OCI-LY7 (cell line): ENCODE measurements at regions not wholly inside any gene's neighbourhood (a gene's known extent, or its start where the extent isn't known, plus 50 kb on each side); places are given as distances from the start of the nearest gene placed in this dataset.
A peak's percentile ranks its signal among the peaks of the same experiment; 100 is the strongest.

Source experiments
- BruUV-seq: library from RNA; stranded (reverse); fragments of 400-500 nt; replicated peaks from 2 replicates; lab custom pipeline; 2021; lab: Mats Ljungman, UMichigan
- CTCF ChIA-PET: fragments of 300-600 bp; sonication (Branson Sonifier 250); formaldehyde crosslinking; loops from one replicate; lab custom pipeline; 2022; ENCODE audit warnings: antibody characterized with exemption; ENCODE audit not compliant: unreplicated experiment; lab: Charles Lee
- POLR2A ChIA-PET: fragments of 300-600 bp; sonication (Branson Sonifier 250); formaldehyde crosslinking; loops from one replicate; lab custom pipeline; 2022; ENCODE audit warnings: antibody characterized with exemption; lab: Charles Lee
- DNase-seq: peaks from one replicate; pipeline ENCODE4 v3.0.0-alpha.2; 2015; ENCODE audit warnings: low spot score
- H2AFZ ChIP-seq: fragments of 200-600 bp; sonication (generic), shearing (Covaris generic); 2 replicates; pipeline ENCODE4 v1.6.1; 2014; ENCODE audit warnings: mild to moderate bottlenecking, antibody characterized with exemption, low read length, moderate library complexity
- H3K27ac ChIP-seq: fragments of 200-600 bp; sonication (generic); 2 replicates; pipeline ENCODE4 v1.5.1; 2014; ENCODE audit warnings: mixed run types, low read depth, mild to moderate bottlenecking, moderate library complexity, low read length, inconsistent platforms; ENCODE audit not compliant: poor library complexity, severe bottlenecking
- H3K36me3 ChIP-seq: fragments of 200-600 bp; sonication (generic); 2 replicates; pipeline ENCODE4 v1.6.1; 2014; ENCODE audit warnings: mild to moderate bottlenecking, antibody characterized with exemption, low read length, moderate library complexity, mixed read lengths; ENCODE audit not compliant: insufficient read depth
- H3K4me1 ChIP-seq: fragments of 200-600 bp; sonication (generic); 2 replicates; pipeline ENCODE4 v1.5.1; 2014; ENCODE audit warnings: mild to moderate bottlenecking, low read length; ENCODE audit not compliant: insufficient read depth, poor library complexity, severe bottlenecking
- H3K4me2 ChIP-seq: fragments of 200-600 bp; sonication (generic); 2 replicates; pipeline ENCODE4 v1.6.1; 2014; ENCODE audit warnings: mild to moderate bottlenecking, low read length
- H3K4me3 ChIP-seq: fragments of 200-600 bp; sonication (generic); 2 replicates; pipeline ENCODE4 v1.5.1; 2014; ENCODE audit warnings: mild to moderate bottlenecking, low read depth, low read length; ENCODE audit not compliant: poor library complexity, severe bottlenecking
- H3K79me2 ChIP-seq: fragments of 200-600 bp; sonication (generic); 2 replicates; pipeline ENCODE4 v1.6.1; 2016; ENCODE audit warnings: low read depth, mild to moderate bottlenecking, low read length, moderate library complexity, mixed read lengths; ENCODE audit not compliant: insufficient read depth
- H3K9me2 ChIP-seq: fragments of 200-600 bp; sonication (generic); 2 replicates; pipeline ENCODE4 v1.6.1; 2016; ENCODE audit warnings: mild to moderate bottlenecking, low read length, mixed read lengths; ENCODE audit not compliant: insufficient read depth
- H3K9me3 ChIP-seq: fragments of 200-600 bp; sonication (generic); 2 replicates; pipeline ENCODE4 v1.6.1; 2014; ENCODE audit warnings: mild to moderate bottlenecking, mixed run types, low read length, mixed read lengths
- H4K20me1 ChIP-seq: fragments of 200-600 bp; sonication (generic); 2 replicates; pipeline ENCODE4 v1.6.1; 2014; ENCODE audit warnings: mild to moderate bottlenecking, antibody characterized with exemption, low read length, moderate library complexity, mixed read lengths; ENCODE audit not compliant: insufficient read depth
- EZH2phosphoT487 ChIP-seq: fragments of 200-600 bp; sonication (generic); IDR thresholded peaks from 2 replicates; pipeline ENCODE4 v1.6.1; 2018; ENCODE audit warnings: low read depth, borderline replicate concordance, mild to moderate bottlenecking, mixed run types, antibody characterized with exemption, low read length, moderate library complexity, mixed read lengths
- intact Hi-C: fragments of 100-400 bp; cut with micrococcal nuclease; formaldehyde crosslinking; loops from one replicate; pipeline ENCODE4 v1.10.0; 2022; ENCODE audit not compliant: unreplicated experiment
- TF ChIP-seq, protein P1 (sequence below): fragments of 200-600 bp; sonication (generic); conservative IDR thresholded peaks from 2 replicates; pipeline ENCODE4 v1.5.1; 2014; ENCODE audit warnings: mild to moderate bottlenecking, antibody characterized with exemption, low read length, moderate library complexity, mixed read lengths

- H3K79me2 ChIP-seq = no peaks in the 10 kb centered on the region
- H4K20me1 ChIP-seq = no peaks in the 10 kb centered on the region
- no peak for DNase-seq
- ChIA-PET CTCF (no interaction called here), POLR2A (no interaction called here)
- no peaks in the 10 kb centered on the region for H3K36me3 ChIP-seq
- intact Hi-C loops = no loop called here
- H3K27ac ChIP-seq = no peak overlapping the region
- no peak overlapping the region for H3K4me2 ChIP-seq
- no peaks in the 10 kb centered on the region for H3K9me2 ChIP-seq
- no peak overlapping the region for H2AFZ ChIP-seq
- TF ChIP-seq, protein P1, sequence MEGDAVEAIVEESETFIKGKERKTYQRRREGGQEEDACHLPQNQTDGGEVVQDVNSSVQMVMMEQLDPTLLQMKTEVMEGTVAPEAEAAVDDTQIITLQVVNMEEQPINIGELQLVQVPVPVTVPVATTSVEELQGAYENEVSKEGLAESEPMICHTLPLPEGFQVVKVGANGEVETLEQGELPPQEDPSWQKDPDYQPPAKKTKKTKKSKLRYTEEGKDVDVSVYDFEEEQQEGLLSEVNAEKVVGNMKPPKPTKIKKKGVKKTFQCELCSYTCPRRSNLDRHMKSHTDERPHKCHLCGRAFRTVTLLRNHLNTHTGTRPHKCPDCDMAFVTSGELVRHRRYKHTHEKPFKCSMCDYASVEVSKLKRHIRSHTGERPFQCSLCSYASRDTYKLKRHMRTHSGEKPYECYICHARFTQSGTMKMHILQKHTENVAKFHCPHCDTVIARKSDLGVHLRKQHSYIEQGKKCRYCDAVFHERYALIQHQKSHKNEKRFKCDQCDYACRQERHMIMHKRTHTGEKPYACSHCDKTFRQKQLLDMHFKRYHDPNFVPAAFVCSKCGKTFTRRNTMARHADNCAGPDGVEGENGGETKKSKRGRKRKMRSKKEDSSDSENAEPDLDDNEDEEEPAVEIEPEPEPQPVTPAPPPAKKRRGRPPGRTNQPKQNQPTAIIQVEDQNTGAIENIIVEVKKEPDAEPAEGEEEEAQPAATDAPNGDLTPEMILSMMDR = peak; percentile 52
- TF ChIP-seq EZH2phosphoT487 = no peak
- no peaks in the 10 kb centered on the region for H3K9me3 ChIP-seq
- no peak overlapping the region for H3K4me3 ChIP-seq
- no peaks in the 10 kb centered on the region for H3K4me1 ChIP-seq
- no TSS peak for BruUV-seq
Measured at GRCh38 chr4:125244848-125245450, 69.8 kb upstream of the FAT4 start.

GRCh38 chr4:125243789-125244397, 70.9 kb upstream of the FAT4 start:
- H3K4me3 ChIP-seq = no peak overlapping the region
- TF ChIP-seq, protein P1 = no peak
- no peak for TF ChIP-seq EZH2phosphoT487
- intact Hi-C loops = no loop called here
- no peaks in the 10 kb centered on the region for H3K9me2 ChIP-seq
- ChIA-PET POLR2A (no interaction called here), CTCF (no interaction called here)
- no peaks in the 10 kb centered on the region for H3K36me3 ChIP-seq
- H3K4me1 ChIP-seq = no peaks in the 10 kb centered on the region
- no peaks in the 10 kb centered on the region for H4K20me1 ChIP-seq
- no peak overlapping the region for H2AFZ ChIP-seq
- no peaks in the 10 kb centered on the region for H3K9me3 ChIP-seq
- H3K79me2 ChIP-seq = no peaks in the 10 kb centered on the region
- no TSS peak for BruUV-seq
- no peak overlapping the region for H3K4me2 ChIP-seq
- no peak for DNase-seq
- no peak overlapping the region for H3K27ac ChIP-seq

GRCh38 chr4:125235971-125236370, 78.8 kb upstream of the FAT4 start:
- Histone ChIP-seq H3K4me2 (no peak overlapping the region), H4K20me1 (no peaks in the 10 kb centered on the region), H3K4me3 (no peak overlapping the region), H3K4me1 (no peaks in the 10 kb centered on the region), H3K9me2 (no peaks in the 10 kb centered on the region), H3K79me2 (no peaks in the 10 kb centered on the region), H3K36me3 (no peaks in the 10 kb centered on the region), H3K27ac (no peak overlapping the region), H3K9me3 (no peaks in the 10 kb centered on the region), H2AFZ (no peak overlapping the region)
- intact Hi-C loops = no loop called here
- no TSS peak for BruUV-seq
- DNase-seq = no peak
- TF ChIP-seq, protein P1 = no peak
- no peak for TF ChIP-seq EZH2phosphoT487
- POLR2A ChIA-PET = no interaction called here
- CTCF ChIA-PET = no interaction called here
